ENCODE measurements at regions not wholly inside any gene's neighbourhood (a gene's known extent, or its start where the extent isn't known, plus 50 kb on each side); places are given as distances from the start of the nearest gene placed in this dataset.

GRCh38 chr1:69246710-69247109 is 321.0 kb upstream of the LRRC7 start (continued):
- no peak for TF ChIP-seq KAT7 (CRISPR knock-in tag; IDR thresholded peaks at IDR 0.05; ENCODE audit: borderline replicate concordance)
- TF ChIP-seq JAZF1 (CRISPR knock-in tag; IDR thresholded peaks at IDR 0.05): no peak
- no peak for TF ChIP-seq ERG (CRISPR knock-in tag; IDR thresholded peaks at IDR 0.05)
- no peak for TF ChIP-seq TEAD4 (CRISPR knock-in tag; IDR thresholded peaks at IDR 0.05)
- no peak for TF ChIP-seq CTCF (IDR thresholded peaks at IDR 0.05)

- TF ChIP-seq USF2 (CRISPR knock-in tag; IDR thresholded peaks at IDR 0.05): no peak
- no peak for TF ChIP-seq EMX1 (CRISPR knock-in tag; IDR thresholded peaks at IDR 0.05)
- no peak for TF ChIP-seq E2F4 (CRISPR knock-in tag; IDR thresholded peaks at IDR 0.05; ENCODE audit: borderline replicate concordance, low read depth)
- TF ChIP-seq CREM (CRISPR knock-in tag; IDR thresholded peaks at IDR 0.05): no peak
- peaks cover 8% of the 10 kb centered on the region for H3K9me3 Mint-ChIP-seq
- no peak for DNase-seq (ENCODE audit: low spot score)
- CTCF ChIA-PET: no interaction called here
- no peaks in the 10 kb centered on the region for H3K36me3 Mint-ChIP-seq
- H3K27ac Mint-ChIP-seq: no peak overlapping the region
- no peak overlapping the region for H3K4me3 Mint-ChIP-seq
- POLR2A ChIA-PET: no interaction called here
- no peak for ATAC-seq
- H3K27me3 Mint-ChIP-seq (ENCODE audit: low read depth): no peaks in the 10 kb centered on the region
- no peaks in the 10 kb centered on the region; the same call in 1 of the 2 replicates for H3K4me1 Mint-ChIP-seq
Observed at GRCh38 chr1:69252696-69253095, 315.0 kb upstream of the LRRC7 start.

GRCh38 chr1:69256036-69256435 is 311.7 kb upstream of the LRRC7 start:
- Mint-ChIP-seq H3K27me3 (ENCODE audit: low read depth) (no peaks in the 10 kb centered on the region), H3K27ac (no peak overlapping the region), H3K4me3 (no peak overlapping the region), H3K9me3 (peaks cover 8% of the 10 kb centered on the region), H3K36me3 (no peaks in the 10 kb centered on the region), H3K4me1 (no peaks in the 10 kb centered on the region)
- POLR2A ChIA-PET: no interaction called here
- DNase-seq (ENCODE audit: low spot score) (no peak), ATAC-seq (no peak)
- TF ChIP-seq STAT6 (CRISPR knock-in tag; conservative IDR thresholded peaks at IDR 0.05; ENCODE audit: low read depth) (no peak), PREB (CRISPR knock-in tag; IDR thresholded peaks at IDR 0.05; ENCODE audit: borderline replicate concordance) (no peak), ATF3 (CRISPR knock-in tag; conservative IDR thresholded peaks at IDR 0.05) (no peak), ZBTB43 (CRISPR knock-in tag; IDR thresholded peaks at IDR 0.05) (no peak), FOXP1 (CRISPR knock-in tag; IDR thresholded peaks at IDR 0.05; ENCODE audit: borderline replicate concordance) (no peak), CREM (CRISPR knock-in tag; IDR thresholded peaks at IDR 0.05) (no peak), E2F5 (CRISPR knock-in tag; IDR thresholded peaks at IDR 0.05) (no peak), FOXJ3 (CRISPR knock-in tag; IDR thresholded peaks at IDR 0.05; ENCODE audit: borderline replicate concordance) (no peak), TCF7 (CRISPR knock-in tag; IDR thresholded peaks at IDR 0.05; ENCODE audit: low read depth) (no peak), FOXK1 (CRISPR knock-in tag; IDR thresholded peaks at IDR 0.05) (no peak), ERG (CRISPR knock-in tag; IDR thresholded peaks at IDR 0.05) (no peak)
- CTCF ChIA-PET: no interaction called here

Measured in WTC11 (cell line).